ENCODE measurements at regions not wholly inside any gene's neighbourhood (a gene's known extent, or its start where the extent isn't known, plus 50 kb on each side); places are given as distances from the start of the nearest gene placed in this dataset.
"Not testable (repeated sequence)": the region's sequence is repeated elsewhere in the genome, so short reads cannot be mapped to it uniquely, and the experiment has no call there.

DNA sequence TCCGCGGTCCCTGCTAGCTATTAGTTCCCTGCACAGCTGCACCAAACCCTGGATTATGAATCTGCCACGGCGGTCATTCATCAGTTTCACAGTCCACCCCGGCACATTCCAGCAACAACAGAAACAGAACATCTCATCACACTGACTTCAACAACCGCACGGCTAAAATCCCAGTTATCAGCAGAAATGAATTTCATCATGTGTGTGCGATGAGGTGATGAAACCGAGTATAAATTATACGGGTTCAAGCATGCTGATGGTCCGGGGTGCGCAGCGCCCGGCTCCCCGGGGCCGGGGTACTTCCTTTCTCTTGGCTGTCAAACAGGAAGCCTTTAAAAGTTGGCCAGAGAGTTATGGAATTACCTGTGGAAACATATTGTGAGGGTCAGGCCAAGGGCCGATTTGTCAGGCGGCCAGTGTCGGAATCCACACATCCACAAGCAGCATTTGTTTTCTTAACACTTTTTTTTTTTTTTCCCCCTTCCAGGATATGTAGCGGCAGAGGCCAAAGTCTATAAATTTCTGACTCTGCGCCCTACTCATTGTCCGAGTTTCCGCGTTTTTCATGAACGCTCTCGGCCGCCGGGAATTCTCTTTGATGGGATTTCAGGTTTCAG lies 420.9 kb upstream of the MGMT start:
- no peak for TF ChIP-seq POLR2A (IDR thresholded peaks at IDR 0.05; ENCODE audit: low read depth, low read length)
- DNase-seq (ENCODE audit: insufficient read length, low spot score) (no peak), FAIRE-seq (no peak)

DNA sequence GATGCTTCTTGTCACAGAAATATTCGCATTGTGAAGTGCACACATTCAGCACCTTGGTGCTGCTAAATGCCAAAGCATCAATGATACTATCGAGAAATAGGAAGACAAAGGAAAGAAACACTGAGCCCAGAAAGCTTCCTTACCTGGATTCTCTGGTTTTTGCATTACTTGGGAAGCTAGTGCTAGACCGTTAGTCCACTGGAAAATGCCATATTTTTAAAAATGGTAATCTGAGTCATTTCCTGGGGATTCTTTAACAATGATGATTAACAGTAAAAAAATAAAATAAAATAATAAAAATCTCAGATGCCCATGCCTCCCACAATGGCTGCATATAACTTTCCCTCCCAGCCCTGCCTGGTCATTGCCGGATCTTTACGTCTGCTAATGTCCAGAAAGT lies 420.1 kb upstream of the MGMT start:
- DNase-seq (ENCODE audit: insufficient read length, low spot score): no peak
- FAIRE-seq: no peak
- no peak for TF ChIP-seq POLR2A (IDR thresholded peaks at IDR 0.05; ENCODE audit: low read depth, low read length)

GRCh38 chr10:129047600-129047999 lies 419.4 kb upstream of the MGMT start:
- no peak for TF ChIP-seq POLR2A (IDR thresholded peaks at IDR 0.05; ENCODE audit: low read depth, low read length)
- FAIRE-seq: no peak
- no peak for DNase-seq (ENCODE audit: insufficient read length, low spot score)

DNA sequence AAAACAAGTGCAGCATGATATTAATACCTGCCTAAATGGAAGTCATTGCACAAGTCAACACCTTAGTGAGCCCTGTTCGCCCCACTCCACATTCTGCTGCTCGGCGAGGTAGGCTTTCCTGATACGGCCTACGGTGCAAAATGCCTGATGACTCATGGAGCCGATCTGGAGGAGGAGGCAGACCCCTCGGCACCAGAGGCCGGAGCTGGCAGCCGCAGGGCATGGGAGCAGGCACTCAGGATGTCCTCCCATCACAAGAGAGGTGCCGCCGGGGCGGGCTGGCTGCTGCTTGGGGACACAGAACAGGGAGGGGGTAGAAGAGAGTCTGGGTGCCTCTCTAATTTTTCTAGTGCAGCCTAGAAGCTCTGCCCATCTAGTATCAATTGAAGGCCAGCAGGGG lies 418.5 kb upstream of the MGMT start:
- FAIRE-seq (no peak), DNase-seq (ENCODE audit: insufficient read length, low spot score) (no peak)
- no peak for TF ChIP-seq POLR2A (IDR thresholded peaks at IDR 0.05; ENCODE audit: low read depth, low read length)

DNA sequence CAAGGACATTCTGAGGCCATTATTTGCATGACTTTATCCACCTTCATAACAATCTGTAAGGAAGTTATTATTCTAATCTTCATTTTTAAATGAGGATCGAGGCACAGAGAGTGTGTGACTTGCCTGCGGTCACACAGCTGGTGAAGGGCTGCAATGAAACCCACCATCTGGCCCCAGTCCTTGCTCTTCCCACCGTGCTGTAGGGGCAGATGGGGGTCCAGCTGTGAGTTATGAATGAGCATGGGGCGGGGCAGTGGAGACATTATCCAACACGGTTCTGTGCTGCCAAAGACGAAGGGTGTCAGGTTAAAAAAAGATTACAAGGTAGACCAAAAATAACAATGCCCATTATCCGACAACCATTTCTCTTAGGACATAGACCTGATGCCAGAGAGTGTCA lies 417.5 kb upstream of the MGMT start:
- DNase-seq (ENCODE audit: insufficient read length, low spot score) (no peak), FAIRE-seq (no peak)
- TF ChIP-seq POLR2A (IDR thresholded peaks at IDR 0.05; ENCODE audit: low read depth, low read length): no peak

GRCh38 chr10:129055225-129055624 lies 411.8 kb upstream of the MGMT start:
- FAIRE-seq (no peak), DNase-seq (ENCODE audit: insufficient read length, low spot score) (no peak)
- no peak for TF ChIP-seq POLR2A (IDR thresholded peaks at IDR 0.05; ENCODE audit: low read depth, low read length)

DNA sequence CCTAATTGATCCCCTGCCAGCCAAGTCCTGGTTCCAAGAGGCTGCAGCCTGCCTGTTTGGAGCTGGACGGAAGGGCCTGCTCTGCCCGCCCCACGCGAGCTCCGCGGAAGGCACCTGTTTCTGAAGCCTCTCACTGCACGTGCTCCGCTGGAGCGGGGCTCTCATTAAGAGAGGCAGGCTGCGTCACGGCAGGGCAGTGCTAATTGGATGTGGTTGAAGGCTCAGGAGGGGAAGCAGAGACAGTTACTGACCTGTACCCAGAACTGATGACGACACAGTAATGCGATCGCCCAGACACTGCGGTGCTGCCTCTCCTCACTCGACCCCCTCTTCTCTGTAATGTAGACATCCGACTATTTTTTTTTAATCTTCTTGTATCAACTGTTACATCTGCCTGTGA lies 411.1 kb upstream of the MGMT start:
- DNase-seq (ENCODE audit: insufficient read length, low spot score) (no peak), FAIRE-seq (no peak)
- no peak for TF ChIP-seq POLR2A (IDR thresholded peaks at IDR 0.05; ENCODE audit: low read depth, low read length)

DNA sequence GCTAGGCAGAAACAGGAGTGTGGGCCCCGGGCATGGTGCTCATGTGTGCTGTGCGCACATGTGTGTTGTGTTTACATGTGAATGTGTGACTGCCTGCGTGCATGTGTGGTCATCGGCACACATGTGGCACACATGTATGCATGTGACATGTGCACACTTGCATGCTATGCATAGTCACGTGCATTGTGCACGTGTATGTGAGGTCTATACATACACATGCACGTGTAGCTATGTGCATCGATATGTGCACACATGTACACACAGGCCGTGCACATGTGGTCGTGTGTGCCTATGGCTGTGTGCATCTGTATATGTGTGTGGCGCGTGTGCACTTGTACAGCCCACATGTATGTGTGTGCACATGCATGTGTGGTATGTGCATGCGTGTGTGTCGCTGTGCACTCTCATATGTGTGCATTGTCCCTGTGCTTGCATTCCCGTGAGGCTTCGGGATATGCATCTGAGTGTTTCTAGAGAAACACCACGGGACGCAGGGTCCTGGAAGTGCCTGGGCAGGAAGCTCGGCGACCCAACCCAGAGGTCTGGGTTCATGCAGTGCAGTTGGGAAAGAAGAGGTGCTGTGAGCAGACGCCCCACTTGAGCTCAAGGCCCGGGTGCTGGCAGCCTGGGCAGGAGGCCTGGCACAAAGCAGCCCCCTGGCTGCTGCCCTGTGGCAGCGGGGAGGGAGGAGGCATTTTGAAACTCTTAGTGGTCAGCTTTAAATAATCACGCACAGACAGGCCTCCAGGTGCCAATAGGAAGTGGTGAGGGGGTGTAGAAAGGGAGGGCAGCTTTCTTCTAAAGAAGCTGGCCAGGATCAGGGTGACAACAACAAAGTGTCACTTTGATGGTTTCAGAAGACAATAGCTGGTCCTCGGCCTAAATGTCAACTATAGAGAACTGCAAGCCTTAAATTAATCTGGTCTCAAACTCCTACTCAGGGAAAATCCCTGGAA lies 410.0 kb upstream of the MGMT start:
- no peak for TF ChIP-seq POLR2A (IDR thresholded peaks at IDR 0.05; ENCODE audit: low read depth, low read length)
- DNase-seq (ENCODE audit: insufficient read length, low spot score) (no peak), FAIRE-seq (no peak)

- FAIRE-seq: no peak
- TF ChIP-seq POLR2A (IDR thresholded peaks at IDR 0.05; ENCODE audit: low read depth, low read length): no peak
- DNase-seq (ENCODE audit: insufficient read length, low spot score): no peak
These were observed 409.0 kb upstream of the MGMT start for GRCh38 chr10:129057856-129058663.

DNA sequence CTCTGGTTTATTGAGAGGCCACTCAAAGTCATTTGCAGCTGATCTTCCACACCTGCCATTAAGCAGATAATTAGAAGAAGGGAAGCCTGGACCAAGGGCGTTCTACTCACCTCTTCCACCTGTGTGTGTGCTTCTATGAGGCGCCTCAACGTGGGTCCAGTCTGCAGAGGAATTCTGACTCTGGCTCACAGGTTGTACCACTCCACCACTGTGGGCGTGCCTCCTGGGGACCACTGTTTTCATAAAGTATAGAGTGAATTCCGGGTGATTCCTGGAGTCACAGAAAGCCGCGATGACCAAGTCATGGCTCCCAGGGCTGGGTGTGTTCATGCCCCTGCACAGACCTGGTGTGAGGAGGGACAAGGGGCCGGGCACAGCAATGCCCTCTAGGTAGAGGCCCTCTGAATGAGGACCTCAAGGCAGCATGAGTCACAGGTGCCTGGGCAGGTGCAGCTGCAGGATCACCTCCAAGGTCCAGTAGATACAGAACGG lies 408.3 kb upstream of the MGMT start:
- no peak for TF ChIP-seq POLR2A (IDR thresholded peaks at IDR 0.05; ENCODE audit: low read depth, low read length)
- FAIRE-seq (no peak), DNase-seq (ENCODE audit: insufficient read length, low spot score) (no peak)

DNA sequence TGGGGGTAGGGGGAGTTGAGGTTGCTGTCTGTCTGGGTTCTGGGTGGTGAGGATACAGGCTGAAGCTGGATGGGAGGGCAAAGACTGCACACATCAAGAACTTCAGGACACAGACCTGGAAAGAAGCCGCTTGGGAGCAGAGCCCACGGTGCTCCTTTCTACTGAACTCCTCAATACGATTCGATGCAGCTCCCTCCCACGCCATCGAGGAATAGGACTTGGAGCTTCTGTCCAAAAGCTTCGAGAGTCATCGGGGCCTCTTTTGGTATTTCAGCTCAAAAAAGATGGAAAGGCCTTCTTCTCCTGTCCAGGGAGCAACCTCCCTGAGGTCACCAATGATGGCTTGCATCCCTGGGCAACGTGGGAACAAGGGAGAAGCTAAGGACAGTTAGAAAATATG lies 407.1 kb upstream of the MGMT start:
- no peak for DNase-seq (ENCODE audit: insufficient read length, low spot score)
- no peak for FAIRE-seq
- TF ChIP-seq POLR2A (IDR thresholded peaks at IDR 0.05; ENCODE audit: low read depth, low read length): no peak

DNA sequence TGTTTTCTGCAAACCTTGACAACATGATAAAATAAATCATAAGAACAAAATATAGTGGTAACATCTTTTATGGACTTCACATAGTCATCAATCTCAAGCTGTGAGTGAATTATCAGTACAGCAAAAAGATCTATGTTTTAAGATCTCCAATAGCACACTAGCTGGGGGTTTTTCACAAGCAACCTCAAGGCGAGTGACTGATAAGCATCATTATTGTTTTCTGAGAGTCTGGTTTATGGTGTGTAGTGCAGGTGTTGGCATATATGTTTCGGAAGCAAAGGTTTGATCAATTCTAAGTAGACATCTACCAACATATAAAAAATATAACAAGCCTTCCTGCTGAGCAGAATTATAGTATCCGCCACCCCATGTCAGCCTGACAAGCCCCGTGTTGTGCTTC lies 403.8 kb upstream of the MGMT start:
- no peak for TF ChIP-seq POLR2A (IDR thresholded peaks at IDR 0.05; ENCODE audit: low read depth, low read length)
- DNase-seq (ENCODE audit: insufficient read length, low spot score) (no peak), FAIRE-seq (no peak)

- no peak for DNase-seq (ENCODE audit: insufficient read length, low spot score)
- no peak for TF ChIP-seq POLR2A (IDR thresholded peaks at IDR 0.05; ENCODE audit: low read depth, low read length)
- FAIRE-seq: no peak
These were observed 403.2 kb upstream of the MGMT start for GRCh38 chr10:129063877-129064276.

DNA sequence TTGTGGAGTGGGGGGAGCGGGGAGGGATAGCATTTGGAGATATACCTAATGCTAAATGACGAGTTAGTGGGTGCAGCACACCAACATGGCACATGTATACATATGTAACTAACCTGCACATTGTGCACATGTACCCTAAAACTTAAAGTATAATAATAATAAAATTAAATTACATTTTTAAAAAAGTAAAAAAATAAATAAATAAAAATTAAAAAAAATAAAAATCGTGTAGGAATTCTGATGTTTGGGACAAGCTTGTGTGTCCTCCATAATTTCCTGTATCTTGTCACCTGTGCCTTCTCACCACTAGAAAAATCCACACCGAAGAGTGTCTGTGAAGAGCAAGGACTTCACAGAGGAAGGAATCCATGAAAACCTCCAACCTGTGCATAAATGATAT lies 400.5 kb upstream of the MGMT start:
- FAIRE-seq; DNase-seq (ENCODE audit: insufficient read length, low spot score): not testable (repeated sequence)

- not testable (repeated sequence) for FAIRE-seq; DNase-seq (ENCODE audit: insufficient read length, low spot score)
These were observed 395.6 kb upstream of the MGMT start for GRCh38 chr10:129071411-129071810.

Data from H54 (cell line).